ENCODE measurements at regions not wholly inside any gene's neighbourhood (a gene's known extent, or its start where the extent isn't known, plus 50 kb on each side); places are given as distances from the start of the nearest gene placed in this dataset.

- in situ Hi-C loops (cut with MboI; ENCODE audit: low pct_unique_long_range_greater_than_20kb, low sequenced_read_pairs): no loop called here
Observed at GRCh38 chr2:234324116-234324515, 172.8 kb downstream of the ARL4C start.

GRCh38 chr2:234322766-234323465 lies 174.0 kb downstream of the ARL4C start:
- in situ Hi-C loops (cut with MboI; ENCODE audit: low pct_unique_long_range_greater_than_20kb, low sequenced_read_pairs): no loop called here
- no peak for DNase-seq

More at GRCh38 chr2:234324116-234324515, 172.8 kb downstream of the ARL4C start:
- DNase-seq: no peak

- in situ Hi-C loops (cut with MboI; ENCODE audit: low pct_unique_long_range_greater_than_20kb, low sequenced_read_pairs): no loop called here
- DNase-seq: no peak
Observed at GRCh38 chr2:234320066-234320465, 176.8 kb downstream of the ARL4C start.

- no peak for DNase-seq
- in situ Hi-C loops (cut with MboI; ENCODE audit: low pct_unique_long_range_greater_than_20kb, low sequenced_read_pairs): no loop called here
Observed at GRCh38 chr2:234318361-234318760, 178.5 kb downstream of the ARL4C start.

GRCh38 chr2:234313558-234313957 lies 183.3 kb downstream of the ARL4C start:
- in situ Hi-C loops (cut with MboI; ENCODE audit: low pct_unique_long_range_greater_than_20kb, low sequenced_read_pairs): no loop called here

GRCh38 chr2:234310166-234310565 lies 186.7 kb downstream of the ARL4C start:
- no peak for DNase-seq
- in situ Hi-C loops (cut with MboI; ENCODE audit: low pct_unique_long_range_greater_than_20kb, low sequenced_read_pairs): no loop called here

More at GRCh38 chr2:234313558-234313957, 183.3 kb downstream of the ARL4C start:
- DNase-seq: no peak

- in situ Hi-C loops (cut with MboI; ENCODE audit: low pct_unique_long_range_greater_than_20kb, low sequenced_read_pairs): no loop called here
- no peak for DNase-seq
Observed at GRCh38 chr2:234309431-234309830, 187.4 kb downstream of the ARL4C start.

GRCh38 chr2:234308813-234309195 lies 188.1 kb downstream of the ARL4C start:
- in situ Hi-C loops (cut with MboI; ENCODE audit: low pct_unique_long_range_greater_than_20kb, low sequenced_read_pairs): no loop called here
- DNase-seq: peak; percentile 5

- in situ Hi-C loops (cut with MboI; ENCODE audit: low pct_unique_long_range_greater_than_20kb, low sequenced_read_pairs): no loop called here
- no peak for DNase-seq
Observed at GRCh38 chr2:234308073-234308812, 188.6 kb downstream of the ARL4C start.

- in situ Hi-C loops (cut with MboI; ENCODE audit: low pct_unique_long_range_greater_than_20kb, low sequenced_read_pairs): no loop called here
- DNase-seq: no peak
Observed at GRCh38 chr2:234307322-234307961, 189.4 kb downstream of the ARL4C start.

GRCh38 chr2:234306426-234307173 lies 190.3 kb downstream of the ARL4C start:
- no peak for DNase-seq
- in situ Hi-C loops (cut with MboI; ENCODE audit: low pct_unique_long_range_greater_than_20kb, low sequenced_read_pairs): no loop called here

- in situ Hi-C loops (cut with MboI; ENCODE audit: low pct_unique_long_range_greater_than_20kb, low sequenced_read_pairs): no loop called here
- DNase-seq: no peak
Observed at GRCh38 chr2:234305846-234306245, 191.0 kb downstream of the ARL4C start.

GRCh38 chr2:234304950-234305349 lies 191.9 kb downstream of the ARL4C start:
- no peak for DNase-seq
- in situ Hi-C loops (cut with MboI; ENCODE audit: low pct_unique_long_range_greater_than_20kb, low sequenced_read_pairs): no loop called here

GRCh38 chr2:234302664-234302991 lies 194.3 kb downstream of the ARL4C start:
- no peak for DNase-seq
- in situ Hi-C loops (cut with MboI; ENCODE audit: low pct_unique_long_range_greater_than_20kb, low sequenced_read_pairs): no loop called here

GRCh38 chr2:234300932-234301823 lies 195.7 kb downstream of the ARL4C start:
- no peak for DNase-seq
- in situ Hi-C loops (cut with MboI; ENCODE audit: low pct_unique_long_range_greater_than_20kb, low sequenced_read_pairs): no loop called here

- DNase-seq: no peak
- in situ Hi-C loops (cut with MboI; ENCODE audit: low pct_unique_long_range_greater_than_20kb, low sequenced_read_pairs): no loop called here
Observed at GRCh38 chr2:234300391-234300925, 196.4 kb downstream of the ARL4C start.

GRCh38 chr2:234298918-234299317 lies 198.0 kb downstream of the ARL4C start:
- DNase-seq: no peak
- in situ Hi-C loops (cut with MboI; ENCODE audit: low pct_unique_long_range_greater_than_20kb, low sequenced_read_pairs): no loop called here

- in situ Hi-C loops (cut with MboI; ENCODE audit: low pct_unique_long_range_greater_than_20kb, low sequenced_read_pairs): no loop called here
- DNase-seq: no peak
Observed at GRCh38 chr2:234296991-234297390, 199.9 kb downstream of the ARL4C start.

Measured in KBM-7 (cell line).